HepG2 (cell line): ENCODE measurements at regions not wholly inside any gene's neighbourhood (a gene's known extent, or its start where the extent isn't known, plus 50 kb on each side); places are given as distances from the start of the nearest gene placed in this dataset.

Experiments
- ATAC-seq: fragments of 200-7000 bp; cut with Tn5 transposase; 3 replicates; pipeline ENCODE4 v1.9.1; 2020; ENCODE audit warnings: mild to moderate bottlenecking, moderate library complexity
- BruUV-seq: library from RNA; stranded (reverse); fragments of 400-500 nt; replicated peaks from 2 replicates; lab custom pipeline; 2021; lab: Mats Ljungman, UMichigan
- CTCF ChIA-PET: fragments of 300-600 bp; formaldehyde crosslinking; extraction: SDS; loops from one replicate; lab custom pipeline; 2021; ENCODE audit warnings: low total read pairs, inconsistent platforms, low intra/inter-chr PET ratio; lab: Yijun Ruan, JAX
- POLR2A ChIA-PET: fragments of 350-600 bp; sonication (Branson Sonifier 250); formaldehyde crosslinking; loops from one replicate; lab custom pipeline; 2020; ENCODE audit warnings: antibody characterized with exemption, inconsistent platforms; lab: Yijun Ruan, JAX
- DNase-seq: peaks from one replicate; pipeline ENCODE4 v3.0.0-alpha.2; 2015; ENCODE audit warnings: low spot score
- FAIRE-seq: peaks from 3 replicates; lab custom pipeline; 2011; peaks lifted over from hg19 to GRCh38; lab: Jason Lieb, UNC
- H2AFZ ChIP-seq: one replicate; pipeline ENCODE4 v1.6.1; 2011; ENCODE audit warnings: low read length, inconsistent platforms
- H3K27ac ChIP-seq: fragments of 300-600 bp; 3 replicates; pipeline ENCODE4 v1.8.0; 2011; ENCODE audit warnings: mixed run types, mild to moderate bottlenecking, mixed read lengths, low read length, inconsistent platforms; ENCODE audit not compliant: insufficient read depth; ENCODE audit errors: extremely low read length
- H3K27me3 ChIP-seq, 2 experiments: fragments of 200-600 bp in 1 of 2; 2 replicates in 1 of 2; 3 replicates in 1 of 2; pipeline versions ENCODE4 v1.6.0 to v1.8.0; 2011; ENCODE audit warnings: low read length in 2 of 2, mild to moderate bottlenecking in 2 of 2, moderate library complexity in 2 of 2, inconsistent platforms in 1 of 2; ENCODE audit not compliant: insufficient read depth in 2 of 2, control insufficient read depth in 1 of 2
- H3K36me3 ChIP-seq, 2 experiments: fragments of 200-600 bp in 1 of 2; replicated peaks in 1 of 2; 2 replicates in 1 of 2; 3 replicates in 1 of 2; pipeline versions ENCODE4 v1.5.1 to v1.8.0; 2011; ENCODE audit warnings: low read length in 2 of 2, inconsistent platforms in 1 of 2; ENCODE audit not compliant: insufficient read depth in 2 of 2, control insufficient read depth in 1 of 2
- H3K4me1 ChIP-seq: 2 replicates; pipeline ENCODE4 v1.5.1; 2012; ENCODE audit warnings: low read length, inconsistent platforms; ENCODE audit not compliant: insufficient read depth
- H3K4me2 ChIP-seq: 2 replicates; pipeline ENCODE4 v1.6.0; 2011; ENCODE audit warnings: low read depth, low read length, inconsistent platforms
- H3K4me3 ChIP-seq, 3 experiments: fragments of 200-600 bp in 1 of 3; sonication (generic), shearing (Covaris generic) in 1 of 3; replicated peaks in 1 of 3; 2 replicates each; pipeline ENCODE4 v1.5.1; 2011 to 2016; ENCODE audit warnings: low read length in 3 of 3, inconsistent platforms in 2 of 3, low read depth in 2 of 3, mild to moderate bottlenecking in 2 of 3, control low read depth in 1 of 3, mixed read lengths in 1 of 3; ENCODE audit not compliant: insufficient read depth in 1 of 3
- H3K79me2 ChIP-seq: one replicate; pipeline ENCODE4 v1.6.1; 2011; ENCODE audit warnings: low read length, inconsistent platforms; ENCODE audit not compliant: insufficient read depth
- H3K9ac ChIP-seq: 2 replicates; pipeline ENCODE4 v1.6.0; 2011; ENCODE audit warnings: mild to moderate bottlenecking, low read depth, low read length, inconsistent platforms; ENCODE audit not compliant: insufficient read depth
- H3K9me3 ChIP-seq: 2 replicates; pipeline ENCODE4 v1.5.1; 2012; ENCODE audit warnings: mild to moderate bottlenecking, low read length
- H4K20me1 ChIP-seq: 2 replicates; pipeline ENCODE4 v1.6.0; 2011; ENCODE audit warnings: inconsistent platforms, mild to moderate bottlenecking, low read length, moderate library complexity; ENCODE audit not compliant: insufficient read depth
- DBP ChIP-seq: sonication (generic); formaldehyde crosslinking; IDR thresholded peaks from 2 replicates; pipeline ENCODE4 v1.4.0; 2020; ENCODE audit warnings: missing genetic modification reagents; ENCODE audit errors: not compliant biosample characterization
- DNMT3B ChIP-seq: conservative IDR thresholded peaks from 2 replicates; pipeline ENCODE4 v1.6.1; 2016; ENCODE audit warnings: missing biosample characterization, control low read depth
- FOXA1 ChIP-seq, 2 experiments: fragments of 450-650 bp in 1 of 2; sonication (generic) in 1 of 2; formaldehyde crosslinking in 1 of 2; IDR thresholded peaks; 2 replicates each; pipeline versions ENCODE4 v1.4.0 to v1.6.1; 2016 to 2020; ENCODE audit warnings: missing genetic modification reagents in 1 of 2
- ZNF451 ChIP-seq: sonication (generic); formaldehyde crosslinking; IDR thresholded peaks from 2 replicates; pipeline ENCODE4 v1.5.0; 2020; ENCODE audit warnings: mild to moderate bottlenecking, missing genetic modification reagents
- ZNF513 ChIP-seq: sonication (generic); formaldehyde crosslinking; conservative IDR thresholded peaks from 2 replicates; pipeline ENCODE4 v1.5.0; 2020; ENCODE audit warnings: missing genetic modification reagents
- ZNF556 ChIP-seq: sonication (generic); formaldehyde crosslinking; IDR thresholded peaks from 2 replicates; pipeline ENCODE4 v1.4.0; 2020; ENCODE audit warnings: mild to moderate bottlenecking, missing genetic modification reagents, borderline replicate concordance
- ZNF639 ChIP-seq: conservative IDR thresholded peaks from 2 replicates; pipeline ENCODE4 v1.6.1; 2018; ENCODE audit warnings: missing genetic modification reagents
- ZUFSP ChIP-seq: sonication (generic); formaldehyde crosslinking; IDR thresholded peaks from 2 replicates; pipeline ENCODE4 v1.9.0; 2021; ENCODE audit warnings: missing genetic modification reagents, mild to moderate bottlenecking, borderline replicate concordance
- WGBS: methylation state at CpG from one replicate; pipeline ENCODE4 v1.1.6; 2017; ENCODE audit warnings: low lambda C conversion rate; 5-methylcytosine and 5-hydroxymethylcytosine counted together
- in situ Hi-C: cut with HindIII; loops from 2 replicates; pipeline ENCODE4 v1.10.0; 2017; ENCODE audit warnings: low pct_unique_long_range_greater_than_20kb; ENCODE audit not compliant: extremely low pct_ligation_motif_present
- intact Hi-C: fragments of 100-400 bp; cut with micrococcal nuclease; formaldehyde crosslinking; loops from one replicate; pipeline ENCODE4 v1.10.0; 2022; ENCODE audit not compliant: unreplicated experiment

GRCh38 chr12:131628023-131628740, 82.7 kb upstream of the SFSWAP start:
- in situ Hi-C loops = no loop called here
- H3K27ac ChIP-seq = no peak overlapping the region
- no TSS peak for BruUV-seq
- peaks cover 3 to 11% of the 10 kb centered on the region in 2 experiments; a peak in 3 of 5 replicates for H3K27me3 ChIP-seq
- TF ChIP-seq DNMT3B (CRISPR knock-in tag) (no peak), ZNF513 (CRISPR knock-in tag) (no peak), ZNF556 (CRISPR knock-in tag) (no peak), FOXA1 (IDR thresholded peaks at IDR 0.05) (peak; percentile 31; the same call in 1 of the 2 replicates), FOXA1 (CRISPR knock-in tag; IDR thresholded peaks at IDR 0.05) (no peak), DBP (CRISPR knock-in tag) (no peak), ZNF451 (CRISPR knock-in tag) (no peak), ZNF639 (no peak), ZUFSP (CRISPR knock-in tag) (no peak)
- intact Hi-C loops = no loop called here
- ChIA-PET CTCF (no interaction called here), POLR2A (no interaction called here)
- H3K4me1 ChIP-seq = no peaks in the 10 kb centered on the region
- H3K9me3 ChIP-seq = no peaks in the 10 kb centered on the region
- WGBS = 32% methylated on average over 11 of the region's 20 CpGs
- no peaks in the 10 kb centered on the region for H3K79me2 ChIP-seq
- no peaks in the 10 kb centered on the region for H4K20me1 ChIP-seq
- DNase-seq (no peak), FAIRE-seq (no peak), ATAC-seq (no peak)
- no peak overlapping the region for H3K4me2 ChIP-seq
- no peak overlapping the region for H3K9ac ChIP-seq
- no peak overlapping the region for H3K4me3 ChIP-seq
- no peaks in the 10 kb centered on the region for H3K36me3 ChIP-seq
- no peak overlapping the region for H2AFZ ChIP-seq
